Stimulated activated CD4-positive, alpha-beta T cell treated with anti-CD3 and anti-CD28 coated beads, TNF-alpha, amount 100 ng/mL, for 1 hour (primary cell): ENCODE measurements at regions not wholly inside any gene's neighbourhood (a gene's known extent, or its start where the extent isn't known, plus 50 kb on each side); places are given as distances from the start of the nearest gene placed in this dataset.

Experiments
- DNase-seq, 3 donors: peaks; one replicate each; pipeline ENCODE4 v3.0.0-alpha.2; 2020; ENCODE audit warnings: low read depth in 3 of 3, low spot score in 1 of 3

GRCh38 chr16:85534536-85535351, 78.4 kb upstream of the GSE1 start:
- DNase-seq = no peak

GRCh38 chr16:85535352-85536072, 77.6 kb upstream of the GSE1 start:
- no peak for DNase-seq

- DNase-seq = no peak
Observed at GRCh38 chr16:85536073-85536410, 77.1 kb upstream of the GSE1 start.

- DNase-seq = no peak
Observed at GRCh38 chr16:85536411-85537330, 76.5 kb upstream of the GSE1 start.

- no peak for DNase-seq
Observed at GRCh38 chr16:85537331-85537788, 75.8 kb upstream of the GSE1 start.

GRCh38 chr16:85537795-85538401, 75.2 kb upstream of the GSE1 start:
- DNase-seq = no peak

- no peak for DNase-seq
Observed at GRCh38 chr16:85539084-85539483, 74.0 kb upstream of the GSE1 start.

DNA sequence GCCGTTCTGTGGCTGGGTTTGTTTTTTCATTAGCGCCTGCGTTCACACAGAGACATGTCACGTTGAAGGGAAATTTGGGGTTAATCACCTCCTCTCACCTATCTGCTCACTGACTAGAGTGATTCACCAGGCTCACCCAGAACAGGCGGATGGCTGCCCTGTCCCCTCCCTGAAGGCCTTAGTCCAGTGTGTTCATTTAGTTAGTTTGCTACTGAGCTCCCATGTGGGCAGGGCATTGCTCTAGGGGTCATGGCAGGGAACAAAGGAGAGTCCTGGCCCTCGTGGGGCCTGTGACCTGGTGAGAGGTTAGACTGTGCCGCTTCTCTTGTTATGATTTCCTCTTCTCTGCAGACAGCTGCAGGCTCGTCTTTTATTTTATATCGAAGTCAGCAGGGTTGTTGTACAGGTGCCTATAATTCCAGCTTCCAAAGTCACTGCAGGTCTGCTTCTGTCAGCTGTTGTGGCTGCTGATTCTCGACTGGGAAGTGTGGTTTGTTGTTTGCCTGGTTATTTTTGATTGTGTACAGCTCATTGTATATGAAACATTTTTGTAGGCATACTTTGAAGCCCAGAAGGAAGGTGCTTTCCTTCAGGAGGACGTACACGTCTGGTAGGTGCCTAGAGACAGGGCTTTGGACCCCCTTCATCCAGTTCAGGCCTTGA, 73.4 kb upstream of the GSE1 start:
- DNase-seq = no peak

DNA sequence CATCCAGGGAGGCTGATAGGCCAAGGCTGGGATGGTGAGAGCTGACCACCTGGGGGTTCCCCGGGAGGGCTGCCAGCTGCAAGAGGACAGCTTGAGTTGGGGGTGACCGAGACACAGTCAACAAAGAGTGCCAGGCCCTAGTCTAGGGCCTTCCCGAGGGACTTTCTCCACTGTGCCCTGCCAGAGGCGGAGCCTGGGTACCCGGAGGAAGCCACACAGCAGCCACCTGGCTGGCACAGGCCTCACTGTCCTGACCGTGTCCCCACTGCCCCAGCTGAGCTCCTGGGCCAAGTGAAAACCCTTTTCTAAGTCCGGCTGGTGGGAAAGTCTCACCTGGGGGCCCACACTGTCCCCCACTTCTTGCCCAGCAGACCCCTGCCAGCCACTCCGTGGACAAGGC, 71.9 kb upstream of the GSE1 start:
- no peak for DNase-seq

GRCh38 chr16:85541619-85541979, 71.5 kb upstream of the GSE1 start:
- no peak for DNase-seq

GRCh38 chr16:85541980-85542900, 70.9 kb upstream of the GSE1 start:
- DNase-seq = no peak

GRCh38 chr16:85543536-85543935, 69.6 kb upstream of the GSE1 start:
- DNase-seq = no peak

DNA sequence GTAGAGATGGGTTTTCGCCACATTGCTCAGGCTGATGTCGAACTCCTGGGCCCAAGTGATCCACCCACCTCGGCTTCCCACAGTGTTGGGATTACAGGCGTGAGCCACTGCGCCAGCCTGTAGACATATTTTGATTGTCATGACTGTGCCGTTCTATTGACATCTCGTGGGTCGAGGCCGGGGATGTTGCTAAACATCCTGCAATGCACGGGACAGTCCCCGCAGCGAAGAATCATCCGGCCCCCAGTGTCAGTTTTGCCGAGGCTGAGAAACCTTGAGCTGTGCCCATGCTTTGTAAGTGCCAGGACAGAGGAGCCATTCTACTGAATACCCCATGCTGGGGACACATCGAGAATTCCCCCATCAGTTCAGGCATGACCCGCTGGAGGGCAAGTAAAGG, 69.1 kb upstream of the GSE1 start:
- DNase-seq = no peak

DNA sequence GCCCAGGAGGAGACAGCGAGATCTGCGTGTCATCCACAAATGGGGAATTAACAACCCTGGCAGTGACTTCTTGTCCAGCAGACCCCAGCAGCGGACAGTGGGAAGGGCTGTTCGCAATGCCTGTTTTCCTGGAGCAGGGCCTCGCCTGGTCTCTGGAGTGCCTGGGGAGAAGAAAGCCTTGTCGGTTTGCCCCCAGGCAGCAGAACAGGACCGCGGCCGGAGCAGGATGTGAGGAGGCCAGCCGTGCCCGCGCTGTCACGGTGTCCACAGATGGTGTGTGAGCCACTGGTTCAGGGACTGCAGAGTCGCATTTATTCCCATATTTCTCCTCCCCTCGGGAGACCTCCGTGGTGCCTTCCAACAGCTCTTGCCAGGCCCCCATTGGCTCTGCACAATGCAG, 68.5 kb upstream of the GSE1 start:
- no peak for DNase-seq

DNA sequence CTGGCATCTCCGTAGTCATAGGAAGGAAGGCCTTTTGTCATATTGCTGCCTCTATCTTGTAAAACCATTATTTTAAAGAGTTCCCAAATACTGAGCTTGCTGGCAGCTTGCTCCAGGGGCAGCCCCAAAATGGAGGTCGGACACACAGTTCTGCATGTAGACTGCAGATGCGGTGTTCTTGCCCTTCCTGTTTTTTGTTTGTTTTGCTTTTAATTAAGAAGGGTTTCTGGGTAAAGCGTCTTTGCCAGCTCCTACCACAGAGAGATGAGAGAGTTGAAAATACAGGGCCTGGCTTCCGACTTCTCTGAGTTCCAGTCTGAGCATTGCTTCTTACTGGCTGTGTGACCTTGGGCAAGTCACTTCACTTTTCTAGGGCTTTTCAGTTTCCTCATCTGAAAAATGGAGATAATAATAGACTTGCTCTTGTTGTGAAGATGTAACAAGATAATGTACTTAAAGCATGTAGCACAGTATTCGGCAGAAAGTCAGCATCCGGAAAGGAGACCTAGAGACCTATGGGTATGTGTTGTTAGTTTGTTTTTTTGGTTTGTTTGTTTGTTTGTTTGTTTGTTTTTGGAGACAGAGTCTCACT, 67.8 kb upstream of the GSE1 start:
- no peak for DNase-seq

GRCh38 chr16:85546585-85547447, 66.3 kb upstream of the GSE1 start:
- DNase-seq = no peak

DNA sequence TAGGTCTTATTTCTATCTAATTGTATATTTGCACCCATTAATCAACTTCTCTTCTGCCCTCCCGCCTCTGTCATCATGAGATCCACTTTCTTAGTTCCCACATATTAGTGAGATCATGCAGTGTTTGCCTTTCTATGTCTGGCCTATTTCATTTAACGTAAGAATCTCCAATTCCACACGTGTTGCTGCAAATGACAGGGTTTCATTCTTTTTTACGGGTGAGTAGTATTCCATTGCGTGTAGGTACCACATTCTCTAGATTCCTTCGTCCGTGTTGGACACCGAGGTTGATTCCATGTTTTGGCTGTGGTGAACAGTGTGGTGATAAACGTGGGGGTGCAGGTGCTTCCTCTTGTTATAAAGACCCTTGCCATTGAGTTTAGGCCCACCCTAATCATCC, 64.7 kb upstream of the GSE1 start:
- no peak for DNase-seq

DNA sequence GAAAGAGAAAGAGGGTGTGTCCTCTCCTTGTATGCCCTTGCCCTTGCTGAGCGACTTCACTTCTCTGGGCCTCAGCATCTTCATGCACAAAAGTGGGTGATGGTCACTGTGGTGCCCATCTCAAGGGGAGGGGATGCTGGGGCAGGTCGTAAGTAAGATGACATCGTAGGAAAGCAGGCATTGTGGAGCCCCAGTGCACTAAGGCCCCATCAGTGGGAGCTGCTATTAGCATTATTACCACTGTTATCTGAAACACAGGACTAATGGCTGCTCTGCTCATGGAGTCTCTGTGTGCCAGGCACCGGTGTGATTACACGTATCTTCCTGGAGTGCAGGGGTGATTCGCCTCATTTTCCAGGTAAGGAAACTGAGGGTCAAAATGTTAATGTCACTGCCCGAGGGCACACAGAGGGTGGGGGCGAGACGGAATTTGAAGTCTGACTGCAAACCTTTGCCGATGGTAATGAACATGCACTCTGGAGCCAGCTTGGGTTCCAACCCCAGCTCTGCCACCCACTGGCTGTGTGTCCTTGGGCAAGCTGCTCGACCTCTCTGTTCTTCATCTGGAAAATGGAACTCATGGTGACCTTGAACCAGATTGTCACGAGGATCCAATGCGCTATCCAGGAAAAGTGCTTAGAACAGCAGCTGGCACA, 63.2 kb upstream of the GSE1 start:
- DNase-seq = no peak
